Neural cell (in vitro differentiated cells): ENCODE measurements at regions not wholly inside any gene's neighbourhood (a gene's known extent, or its start where the extent isn't known, plus 50 kb on each side); places are given as distances from the start of the nearest gene placed in this dataset.
"Not testable (repeated sequence)": the region's sequence is repeated elsewhere in the genome, so short reads cannot be mapped to it uniquely, and the experiment has no call there.

Source experiments
- H2AFZ ChIP-seq: fragments of 200-600, 300-800 bp; sonication (generic), shearing (Covaris generic); 2 replicates; pipeline ENCODE4 v1.6.0; 2014; ENCODE audit warnings: low read depth, mild to moderate bottlenecking, antibody characterized with exemption, low read length, moderate library complexity
- H3F3A ChIP-seq: fragments of 200-600 bp; shearing (Covaris generic); 2 replicates; pipeline ENCODE4 v1.6.1; 2016; ENCODE audit warnings: mild to moderate bottlenecking, moderate library complexity, mixed read lengths, antibody characterized with exemption, low read length; ENCODE audit not compliant: insufficient read depth, poor library complexity, severe bottlenecking
- H3K27ac ChIP-seq: fragments of 200-600, 300-800 bp; sonication (generic), shearing (Covaris generic); 2 replicates; pipeline ENCODE4 v1.5.1; 2014; ENCODE audit warnings: mild to moderate bottlenecking, low read length, moderate library complexity
- H3K27me3 ChIP-seq: fragments of 300-800, 200-600 bp; sonication (generic), shearing (Covaris generic); 2 replicates; pipeline ENCODE4 v1.6.0; 2014; ENCODE audit warnings: mild to moderate bottlenecking, low read depth, low read length, moderate library complexity; ENCODE audit not compliant: insufficient read depth
- H3K36me3 ChIP-seq: fragments of 300-800, 200-600 bp; sonication (generic), shearing (Covaris generic); 2 replicates; pipeline ENCODE4 v1.5.1; 2014; ENCODE audit warnings: mild to moderate bottlenecking, antibody characterized with exemption, low read length, moderate library complexity; ENCODE audit not compliant: insufficient read depth
- H3K4me2 ChIP-seq: fragments of 300-800, 200-600 bp; sonication (generic), shearing (Covaris generic); 2 replicates; pipeline ENCODE4 v1.6.0; 2014; ENCODE audit warnings: mild to moderate bottlenecking, low read length
- H3K4me3 ChIP-seq: fragments of 300-800, 200-600 bp; sonication (generic), shearing (Covaris generic); 2 replicates; pipeline ENCODE4 v1.5.1; 2014; ENCODE audit warnings: mild to moderate bottlenecking, low read length, moderate library complexity
- H3K79me2 ChIP-seq: fragments of 200-600 bp; shearing (Covaris generic); replicated peaks from 2 replicates; pipeline ENCODE4 v1.6.0; 2014; ENCODE audit warnings: mild to moderate bottlenecking, low read length, moderate library complexity; ENCODE audit not compliant: insufficient read depth
- H3K9ac ChIP-seq: fragments of 300-800, 200-600 bp; sonication (generic), shearing (Covaris generic); 2 replicates; pipeline ENCODE4 v1.6.1; 2016; ENCODE audit warnings: mild to moderate bottlenecking, low read length, mixed read lengths
- H3K9me2 ChIP-seq: fragments of 200-600 bp; shearing (Covaris generic); 2 replicates; pipeline ENCODE4 v1.6.1; 2016; ENCODE audit warnings: mild to moderate bottlenecking, low read length, mixed read lengths; ENCODE audit not compliant: insufficient read depth
- H3K9me3 ChIP-seq: fragments of 200-600, 300-800 bp; sonication (generic), shearing (Covaris generic); 2 replicates; pipeline ENCODE4 v1.6.1; 2016; ENCODE audit warnings: mild to moderate bottlenecking, mixed run types, low read length, moderate library complexity, mixed read lengths
- H4K20me1 ChIP-seq: fragments of 200-600 bp; shearing (Covaris generic); 2 replicates; pipeline ENCODE4 v1.6.1; 2016; ENCODE audit warnings: mild to moderate bottlenecking, mixed run types; ENCODE audit not compliant: insufficient read depth
- CTCF ChIP-seq: fragments of 450-650 bp; IDR thresholded peaks from 2 replicates; pipeline ENCODE4 v1.5.1; 2014; ENCODE audit warnings: antibody characterized with exemption, mild to moderate bottlenecking, moderate library complexity; ENCODE audit not compliant: poor library complexity, severe bottlenecking
- EP300 ChIP-seq: fragments of 450-650 bp; conservative IDR thresholded peaks from 2 replicates; pipeline ENCODE4 v1.6.1; 2014; ENCODE audit warnings: antibody characterized with exemption, mild to moderate bottlenecking, moderate library complexity; ENCODE audit not compliant: poor library complexity, severe bottlenecking
- EZH2 ChIP-seq: fragments of 200-600, 300-800 bp; shearing (Covaris generic), sonication (generic); IDR thresholded peaks from 2 replicates; pipeline ENCODE4 v1.6.1; 2014; ENCODE audit warnings: antibody characterized with exemption, low read length, borderline replicate concordance, mild to moderate bottlenecking; ENCODE audit not compliant: insufficient read depth, poor library complexity, severe bottlenecking
- MXI1 ChIP-seq: fragments of 450-650 bp; conservative IDR thresholded peaks from 2 replicates; pipeline ENCODE4 v1.6.1; 2014; ENCODE audit warnings: antibody characterized with exemption, mild to moderate bottlenecking; ENCODE audit not compliant: poor library complexity, severe bottlenecking
- POLR2AphosphoS5 ChIP-seq: IDR thresholded peaks from 2 replicates; pipeline ENCODE4 v1.6.1; 2012
- RAD21 ChIP-seq: fragments of 450-650 bp; conservative IDR thresholded peaks from 2 replicates; pipeline ENCODE4 v1.6.1; 2014; ENCODE audit warnings: antibody characterized with exemption, mild to moderate bottlenecking, moderate library complexity
- REST ChIP-seq: IDR thresholded peaks from 2 replicates; pipeline ENCODE4 v1.6.1; 2012; ENCODE audit warnings: borderline replicate concordance
- SMC3 ChIP-seq: fragments of 450-650 bp; conservative IDR thresholded peaks from 2 replicates; pipeline ENCODE4 v1.6.1; 2014; ENCODE audit warnings: antibody characterized with exemption, mild to moderate bottlenecking, moderate library complexity; ENCODE audit not compliant: poor library complexity
- TAF1 ChIP-seq: IDR thresholded peaks from 2 replicates; pipeline ENCODE4 v1.6.1; 2012; ENCODE audit warnings: low read depth

- TF ChIP-seq REST: no peak
- no peak for TF ChIP-seq RAD21
- TF ChIP-seq POLR2AphosphoS5: no peak
- no peak for TF ChIP-seq EZH2
- TF ChIP-seq TAF1: no peak
- no peak for TF ChIP-seq EP300
- no peak for TF ChIP-seq CTCF
- TF ChIP-seq MXI1: no peak
- TF ChIP-seq SMC3: no peak
- H3K79me2 ChIP-seq: no peaks in the 10 kb centered on the region
- H3K9ac ChIP-seq: no peak overlapping the region
- H3K4me3 ChIP-seq: no peak overlapping the region
- H3F3A ChIP-seq: no peaks in the 10 kb centered on the region
- no peak overlapping the region for H3K4me2 ChIP-seq
- H3K27me3 ChIP-seq: no peaks in the 10 kb centered on the region
- H4K20me1 ChIP-seq: no peaks in the 10 kb centered on the region
- no peaks in the 10 kb centered on the region for H3K9me2 ChIP-seq
- H3K27ac ChIP-seq: no peak overlapping the region
- H3K9me3 ChIP-seq: no peaks in the 10 kb centered on the region
- no peak overlapping the region for H2AFZ ChIP-seq
- H3K36me3 ChIP-seq: no peaks in the 10 kb centered on the region
Measured at GRCh38 chr13:44667943-44668342, 91.8 kb upstream of the TSC22D1 start.

DNA sequence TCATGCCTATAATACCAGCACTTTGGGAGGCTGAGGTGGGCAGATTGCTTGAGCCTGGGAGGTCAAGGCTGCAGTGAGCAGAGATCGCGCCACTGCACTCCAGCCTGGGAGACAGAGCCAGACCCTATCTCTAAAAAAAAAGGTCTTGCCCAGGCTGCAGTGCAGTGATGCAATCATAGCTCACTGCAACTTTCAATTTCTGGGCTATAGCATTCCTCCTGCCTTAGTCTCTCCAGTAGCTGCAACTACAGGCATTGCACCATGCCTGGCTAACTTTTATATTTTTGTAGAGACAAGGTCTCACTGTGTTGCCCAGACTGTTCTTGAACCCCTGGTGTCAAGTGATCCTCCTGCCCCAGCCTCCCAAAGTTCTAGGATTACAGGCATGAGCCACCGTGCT lies 90.4 kb upstream of the TSC22D1 start:
- not testable (repeated sequence) for H3F3A ChIP-seq, H3K79me2 ChIP-seq, H3K4me2 ChIP-seq, H2AFZ ChIP-seq, H3K4me3 ChIP-seq, H3K27ac ChIP-seq, H3K9me3 ChIP-seq, H3K9me2 ChIP-seq, H3K9ac ChIP-seq, H3K27me3 ChIP-seq, H3K36me3 ChIP-seq, H4K20me1 ChIP-seq

DNA sequence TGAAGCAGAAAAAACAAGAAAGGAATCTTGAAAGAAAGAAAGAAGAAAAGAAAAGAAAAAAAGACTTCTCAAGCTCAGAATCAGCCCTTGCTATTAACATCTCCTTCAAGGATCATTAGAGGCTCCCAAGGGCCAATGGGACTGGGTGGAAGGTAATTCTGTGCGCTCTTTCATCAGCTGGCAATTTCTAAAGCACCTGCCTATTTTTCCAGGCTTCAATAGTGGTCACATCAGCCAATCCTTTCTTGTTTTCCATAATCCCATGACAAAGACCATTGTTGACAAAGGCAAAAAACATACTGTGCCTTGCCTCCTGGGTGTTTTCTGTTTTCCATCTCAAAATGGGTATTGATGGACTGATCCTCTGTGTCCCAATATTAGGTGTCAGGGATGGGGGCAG lies 88.2 kb upstream of the TSC22D1 start:
- H3K9ac ChIP-seq: no peak overlapping the region
- no peak overlapping the region for H3K4me2 ChIP-seq
- H3K27ac ChIP-seq: no peak overlapping the region

More for the DNA sequence above, 88.2 kb upstream of the TSC22D1 start:
- Histone ChIP-seq H3K4me3 (no peak overlapping the region), H3K36me3 (no peaks in the 10 kb centered on the region), H4K20me1 (no peaks in the 10 kb centered on the region), H2AFZ (no peak overlapping the region), H3K27me3 (no peaks in the 10 kb centered on the region), H3K79me2 (no peaks in the 10 kb centered on the region), H3F3A (no peaks in the 10 kb centered on the region), H3K9me2 (no peaks in the 10 kb centered on the region), H3K9me3 (no peaks in the 10 kb centered on the region)
- TF ChIP-seq EZH2: no peak
- TF ChIP-seq MXI1: no peak
- TF ChIP-seq SMC3: no peak
- TF ChIP-seq TAF1: no peak
- TF ChIP-seq RAD21: no peak
- TF ChIP-seq REST: no peak
- TF ChIP-seq EP300: no peak
- no peak for TF ChIP-seq CTCF
- TF ChIP-seq POLR2AphosphoS5: no peak
